ENCODE measurements at regions not wholly inside any gene's neighbourhood (a gene's known extent, or its start where the extent isn't known, plus 50 kb on each side); places are given as distances from the start of the nearest gene placed in this dataset.

GRCh38 chr3:25018909-25019308 is 409.2 kb upstream of the RARB start:
- in situ Hi-C loops (cut with HindIII; ENCODE audit: low sequenced_read_pairs): no loop called here
- TF ChIP-seq CTCF (IDR thresholded peaks at IDR 0.05; ENCODE audit: low read depth, low read length, missing control alignments): no peak
- H3K4me3 ChIP-seq (ENCODE audit: low read depth, low read length): no peak overlapping the region
- DNase-seq (ENCODE audit: low read depth): no peak

GRCh38 chr3:25019506-25019905 is 408.6 kb upstream of the RARB start:
- no peak for TF ChIP-seq CTCF (IDR thresholded peaks at IDR 0.05; ENCODE audit: low read depth, low read length, missing control alignments)
- in situ Hi-C loops (cut with HindIII; ENCODE audit: low sequenced_read_pairs): no loop called here
- H3K4me3 ChIP-seq (ENCODE audit: low read depth, low read length): no peak overlapping the region
- DNase-seq (ENCODE audit: low read depth): no peak

- peak; percentile 55 for DNase-seq (ENCODE audit: low read depth)
- in situ Hi-C loops (cut with HindIII; ENCODE audit: low sequenced_read_pairs): no loop called here
- H3K4me3 ChIP-seq (ENCODE audit: low read depth, low read length): no peak overlapping the region
- peak; percentile 77 for TF ChIP-seq CTCF (IDR thresholded peaks at IDR 0.05; ENCODE audit: low read depth, low read length, missing control alignments)
Observed at GRCh38 chr3:25021816-25022215, 406.2 kb upstream of the RARB start.

- DNase-seq (ENCODE audit: low read depth): no peak
- in situ Hi-C loops (cut with HindIII; ENCODE audit: low sequenced_read_pairs): no loop called here
- TF ChIP-seq CTCF (IDR thresholded peaks at IDR 0.05; ENCODE audit: low read depth, low read length, missing control alignments): no peak
- H3K4me3 ChIP-seq (ENCODE audit: low read depth, low read length): no peak overlapping the region
Observed at GRCh38 chr3:25023876-25024275, 404.2 kb upstream of the RARB start.

GRCh38 chr3:25025236-25025635 is 402.8 kb upstream of the RARB start:
- DNase-seq (ENCODE audit: low read depth): no peak
- no peak overlapping the region for H3K4me3 ChIP-seq (ENCODE audit: low read depth, low read length)
- no peak for TF ChIP-seq CTCF (IDR thresholded peaks at IDR 0.05; ENCODE audit: low read depth, low read length, missing control alignments)
- in situ Hi-C loops (cut with HindIII; ENCODE audit: low sequenced_read_pairs): no loop called here

GRCh38 chr3:25027650-25028049 is 400.4 kb upstream of the RARB start:
- TF ChIP-seq CTCF (IDR thresholded peaks at IDR 0.05; ENCODE audit: low read depth, low read length, missing control alignments): no peak
- no peak for DNase-seq (ENCODE audit: low read depth)
- in situ Hi-C loops (cut with HindIII; ENCODE audit: low sequenced_read_pairs): no loop called here
- no peak overlapping the region for H3K4me3 ChIP-seq (ENCODE audit: low read depth, low read length)

- in situ Hi-C loops (cut with HindIII; ENCODE audit: low sequenced_read_pairs): no loop called here
- no peak for TF ChIP-seq CTCF (IDR thresholded peaks at IDR 0.05; ENCODE audit: low read depth, low read length, missing control alignments)
Observed at GRCh38 chr3:25029820-25030219, 398.2 kb upstream of the RARB start.

More at GRCh38 chr3:25029820-25030219, 398.2 kb upstream of the RARB start:
- DNase-seq (ENCODE audit: low read depth): no peak
- H3K4me3 ChIP-seq (ENCODE audit: low read depth, low read length): no peak overlapping the region

Measured in astrocyte of the cerebellum (primary cell).